Transverse colon (tissue), 4 donors: ENCODE measurements at regions not wholly inside any gene's neighbourhood (a gene's known extent, or its start where the extent isn't known, plus 50 kb on each side); places are given as distances from the start of the nearest gene placed in this dataset.

ENCODE experiments used
- DNase-seq: peaks from one replicate; pipeline ENCODE4 v3.0.0-alpha.2; 2019
- H3K27ac ChIP-seq, 4 donors: fragments of 200-600 bp; sonication (generic); 2 replicates each; pipeline ENCODE4 v1.5.1; 2016 to 2018; ENCODE audit warnings: inconsistent platforms in 4 of 4
- H3K27me3 ChIP-seq: fragments of 200-600 bp; sonication (generic); 2 replicates; pipeline ENCODE4 v1.5.1; 2017; ENCODE audit warnings: inconsistent platforms
- H3K36me3 ChIP-seq, 4 donors: fragments of 200-600 bp; sonication (generic); 2 replicates each; pipeline ENCODE4 v1.5.1; 2017 to 2019; ENCODE audit warnings: inconsistent platforms in 4 of 4
- H3K4me1 ChIP-seq, 4 donors: fragments of 200-600 bp; sonication (generic); 2 replicates each; pipeline ENCODE4 v1.5.1; 2017 to 2020; ENCODE audit warnings: inconsistent platforms in 4 of 4
- H3K4me3 ChIP-seq, 4 donors: fragments of 200-600 bp; sonication (generic); 1 replicate in 1 of 4; 2 replicates in 3 of 4; pipeline versions ENCODE4 v1.5.1 to v1.6.1; 2017 to 2019; ENCODE audit warnings: inconsistent platforms in 4 of 4
- H3K9me3 ChIP-seq, 2 donors: fragments of 200-600 bp; sonication (generic); 2 replicates each; pipeline ENCODE4 v1.5.1; 2017 to 2019; ENCODE audit warnings: inconsistent platforms in 2 of 2
- EP300 ChIP-seq: sonication (generic); formaldehyde crosslinking; IDR thresholded peaks from one replicate; pipeline ENCODE4 v1.6.1; 2017; ENCODE audit warnings: antibody characterized with exemption, low read depth
- POLR2A ChIP-seq: fragments of 450-650 bp; IDR thresholded peaks from one replicate; pipeline ENCODE4 v1.6.1; 2016; ENCODE audit warnings: antibody characterized with exemption, mild to moderate bottlenecking, moderate library complexity
- POLR2AphosphoS5 ChIP-seq, 3 donors: sonication (generic); formaldehyde crosslinking; IDR thresholded peaks; one replicate each; pipeline ENCODE4 v1.6.1; 2016; ENCODE audit warnings: antibody characterized with exemption in 3 of 3
- WGBS, 2 donors: methylation state at CpG; one replicate each; pipeline ENCODE4 v1.1.5; 2018; ENCODE audit warnings: low coverage in 1 of 2; 5-methylcytosine and 5-hydroxymethylcytosine counted together
- in situ Hi-C, 4 donors: fragments of 200-750 bp; cut with MboI; loops; one replicate each; pipeline versions ENCODE4 v1.15.0 to v1.15.1; 2017; ENCODE audit warnings: low sequenced_read_pairs in 3 of 4, low pct_ligation_motif_present in 1 of 4, low pct_unique_long_range_greater_than_20kb in 1 of 4
- intact Hi-C: fragments of 100-400 bp; cut with DNase I; formaldehyde crosslinking; loops from one replicate; pipeline ENCODE4 v1.15.1; 2023; ENCODE audit warnings: low total_unique reads
- TF ChIP-seq, protein P1 (sequence below), 5 experiments: fragments of 200-600 bp in 3 of 5; fragments of 450-650 bp in 2 of 5; sonication (generic) in 3 of 5; IDR thresholded peaks; 1 replicate in 2 of 5; 2 replicates in 3 of 5; pipeline ENCODE4 v1.5.1; 2016 to 2017; ENCODE audit warnings: antibody characterized with exemption in 5 of 5, inconsistent platforms in 3 of 5, mild to moderate bottlenecking in 2 of 5, moderate library complexity in 1 of 5

DNA sequence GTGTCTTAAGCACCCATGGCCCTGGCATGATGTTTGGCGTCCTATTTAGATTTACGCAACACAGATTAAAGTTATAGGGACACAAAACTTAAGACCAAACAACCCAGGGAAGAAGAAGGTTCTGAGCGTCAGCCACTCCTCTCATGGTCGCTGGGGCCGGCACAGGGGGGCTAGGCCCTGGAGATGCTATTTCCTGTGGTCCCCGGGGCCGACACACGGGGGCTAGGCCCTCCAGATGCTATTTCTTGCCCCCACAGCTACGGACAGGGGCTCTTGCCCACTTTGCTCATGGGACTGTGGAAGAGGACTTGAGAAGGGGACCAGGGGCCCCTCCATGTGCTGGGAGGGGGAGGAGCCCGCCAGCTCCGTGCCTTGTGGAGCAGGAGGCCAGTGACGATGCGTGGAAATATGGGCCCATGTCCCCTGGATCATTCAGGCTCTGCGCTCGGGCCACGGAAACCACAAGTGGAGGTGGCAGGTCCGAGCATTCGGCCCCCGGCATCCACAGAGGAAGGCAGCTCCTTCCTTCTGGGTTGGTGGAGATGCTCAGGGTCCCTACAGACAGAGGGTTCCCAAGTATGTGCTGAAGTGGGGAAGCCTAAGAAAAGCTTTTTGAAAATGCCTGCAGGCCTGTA lies 711.1 kb downstream of the BRD1 start:
- no peaks in the 10 kb centered on the region for H3K27me3 ChIP-seq
- WGBS, 2 donors, result 67% methylated on average over 19 of the region's 19 CpGs; no CpG with 5 or more reads in 1 of the 2 donors
- no peaks in the 10 kb centered on the region for H3K9me3 ChIP-seq
- TF ChIP-seq POLR2AphosphoS5 (IDR thresholded peaks at IDR 0.05) (no peak), EP300 (no peak), POLR2A (no peak)
- TF ChIP-seq, protein P1, sequence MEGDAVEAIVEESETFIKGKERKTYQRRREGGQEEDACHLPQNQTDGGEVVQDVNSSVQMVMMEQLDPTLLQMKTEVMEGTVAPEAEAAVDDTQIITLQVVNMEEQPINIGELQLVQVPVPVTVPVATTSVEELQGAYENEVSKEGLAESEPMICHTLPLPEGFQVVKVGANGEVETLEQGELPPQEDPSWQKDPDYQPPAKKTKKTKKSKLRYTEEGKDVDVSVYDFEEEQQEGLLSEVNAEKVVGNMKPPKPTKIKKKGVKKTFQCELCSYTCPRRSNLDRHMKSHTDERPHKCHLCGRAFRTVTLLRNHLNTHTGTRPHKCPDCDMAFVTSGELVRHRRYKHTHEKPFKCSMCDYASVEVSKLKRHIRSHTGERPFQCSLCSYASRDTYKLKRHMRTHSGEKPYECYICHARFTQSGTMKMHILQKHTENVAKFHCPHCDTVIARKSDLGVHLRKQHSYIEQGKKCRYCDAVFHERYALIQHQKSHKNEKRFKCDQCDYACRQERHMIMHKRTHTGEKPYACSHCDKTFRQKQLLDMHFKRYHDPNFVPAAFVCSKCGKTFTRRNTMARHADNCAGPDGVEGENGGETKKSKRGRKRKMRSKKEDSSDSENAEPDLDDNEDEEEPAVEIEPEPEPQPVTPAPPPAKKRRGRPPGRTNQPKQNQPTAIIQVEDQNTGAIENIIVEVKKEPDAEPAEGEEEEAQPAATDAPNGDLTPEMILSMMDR (IDR thresholded peaks at IDR 0.05), result no peak
- intact Hi-C loops (no loop called here), in situ Hi-C loops (no loop called here)
- H3K4me3 ChIP-seq, result no peak overlapping the region
- H3K36me3 ChIP-seq, result no peaks in the 10 kb centered on the region
- no peak overlapping the region for H3K27ac ChIP-seq
- DNase-seq, result no peak
- no peaks in the 10 kb centered on the region for H3K4me1 ChIP-seq

DNA sequence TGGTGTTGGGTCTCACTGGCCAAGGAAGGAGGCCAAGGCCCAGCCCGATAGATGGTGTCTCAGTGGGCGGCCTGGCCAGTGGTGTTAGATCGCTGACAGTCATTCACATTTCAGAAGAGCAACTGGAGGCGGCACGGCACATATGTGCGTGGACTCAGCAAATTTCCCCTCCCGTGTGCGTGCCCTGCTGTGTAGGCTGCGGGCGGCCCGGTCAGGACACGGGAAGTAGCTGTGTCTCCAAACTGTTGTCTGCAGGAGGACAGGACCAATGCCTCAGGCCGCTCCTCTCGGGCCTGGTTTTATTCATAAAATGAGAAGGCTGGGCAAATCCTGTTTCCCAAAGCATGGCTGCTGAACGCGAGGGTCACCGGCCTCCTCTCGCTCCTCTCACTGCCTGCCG lies 711.7 kb downstream of the BRD1 start:
- no peak overlapping the region for H3K27ac ChIP-seq
- H3K4me3 ChIP-seq, result no peak overlapping the region
- no peak for TF ChIP-seq POLR2A
- TF ChIP-seq EP300, result no peak
- TF ChIP-seq POLR2AphosphoS5 (IDR thresholded peaks at IDR 0.05), result no peak
- TF ChIP-seq, protein P1 (IDR thresholded peaks at IDR 0.05), result no peak
- H3K27me3 ChIP-seq, result no peaks in the 10 kb centered on the region
- intact Hi-C loops (no loop called here), in situ Hi-C loops (no loop called here)
- no peaks in the 10 kb centered on the region for H3K36me3 ChIP-seq
- no peak for DNase-seq
- H3K9me3 ChIP-seq, result no peaks in the 10 kb centered on the region
- 89% methylated on average over 19 of the region's 19 CpGs; no CpG with 5 or more reads in 1 of the 2 donors for WGBS, 2 donors
- no peaks in the 10 kb centered on the region for H3K4me1 ChIP-seq

DNA sequence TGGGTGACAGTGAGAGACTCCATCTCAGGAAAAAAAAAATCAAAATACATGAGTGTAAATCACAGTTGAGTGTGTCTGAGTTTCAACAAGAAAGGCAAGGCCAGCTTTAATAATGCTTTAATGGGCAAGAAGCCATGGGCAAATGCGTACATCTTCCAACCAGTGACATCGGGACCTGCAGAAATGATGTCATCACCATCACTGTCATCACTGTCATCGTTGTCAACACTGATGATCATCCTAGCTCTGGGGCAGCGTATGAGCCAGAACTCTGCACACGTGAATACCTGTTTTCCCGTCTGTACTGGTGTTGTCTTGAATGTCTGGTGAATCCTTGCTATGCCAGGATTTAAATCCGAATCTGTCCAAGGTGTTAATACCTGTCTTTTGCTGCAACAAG lies 712.5 kb downstream of the BRD1 start:
- H3K27ac ChIP-seq, result no peak overlapping the region
- no peak for DNase-seq
- no peak overlapping the region for H3K4me3 ChIP-seq
- in situ Hi-C loops, result no loop called here
- no peaks in the 10 kb centered on the region for H3K4me1 ChIP-seq
- H3K36me3 ChIP-seq, result no peaks in the 10 kb centered on the region
- 85 to 87% methylated on average over 5 to 7 of the region's 7 CpGs for WGBS, 2 donors
- H3K9me3 ChIP-seq, result no peaks in the 10 kb centered on the region
- intact Hi-C loops, result no loop called here
- H3K27me3 ChIP-seq, result no peaks in the 10 kb centered on the region
- TF ChIP-seq, protein P1 (IDR thresholded peaks at IDR 0.05), result no peak
- TF ChIP-seq EP300 (no peak), POLR2AphosphoS5 (IDR thresholded peaks at IDR 0.05) (no peak), POLR2A (no peak)

DNA sequence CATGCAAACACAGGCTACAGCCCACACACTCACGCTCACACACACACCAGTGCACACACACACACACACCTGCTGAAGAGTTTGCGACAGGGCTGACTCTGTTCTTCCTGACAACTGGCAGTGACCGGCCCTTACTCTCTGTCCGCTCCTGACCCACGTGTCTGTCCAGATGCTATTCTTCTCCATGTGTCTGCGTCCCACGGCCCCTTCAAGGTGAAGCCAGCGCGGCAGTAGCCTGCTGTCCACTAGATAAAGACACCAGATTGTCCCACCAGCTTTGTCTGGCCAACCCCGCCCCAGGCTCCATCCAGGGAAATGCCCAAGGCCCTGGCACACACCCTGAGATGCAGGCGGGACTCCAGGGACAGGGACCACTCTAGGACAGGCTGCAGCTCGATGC lies 713.9 kb downstream of the BRD1 start:
- Histone ChIP-seq H3K4me1 (no peaks in the 10 kb centered on the region), H3K4me3 (no peak overlapping the region), H3K27ac (no peak overlapping the region), H3K36me3 (no peaks in the 10 kb centered on the region), H3K27me3 (no peaks in the 10 kb centered on the region), H3K9me3 (no peaks in the 10 kb centered on the region)
- intact Hi-C loops, result no loop called here
- in situ Hi-C loops, result no loop called here
- DNase-seq, result no peak
- TF ChIP-seq, protein P1 (IDR thresholded peaks at IDR 0.05), result no peak
- no peak for TF ChIP-seq EP300
- 83 to 100% methylated on average over 1 to 12 of the region's 12 CpGs for WGBS, 2 donors
